OCI-M1 (cell line): ENCODE measurements at regions not wholly inside any gene's neighbourhood (a gene's known extent, or its start where the extent isn't known, plus 50 kb on each side); places are given as distances from the start of the nearest gene placed in this dataset.
"Not testable (repeated sequence)": the region's sequence is repeated elsewhere in the genome, so short reads cannot be mapped to it uniquely, and the experiment has no call there.

Experiments used
- DNase-seq: peaks from one replicate; lab custom pipeline; 2025; lab: John Stamatoyannopoulos, UW

DNA sequence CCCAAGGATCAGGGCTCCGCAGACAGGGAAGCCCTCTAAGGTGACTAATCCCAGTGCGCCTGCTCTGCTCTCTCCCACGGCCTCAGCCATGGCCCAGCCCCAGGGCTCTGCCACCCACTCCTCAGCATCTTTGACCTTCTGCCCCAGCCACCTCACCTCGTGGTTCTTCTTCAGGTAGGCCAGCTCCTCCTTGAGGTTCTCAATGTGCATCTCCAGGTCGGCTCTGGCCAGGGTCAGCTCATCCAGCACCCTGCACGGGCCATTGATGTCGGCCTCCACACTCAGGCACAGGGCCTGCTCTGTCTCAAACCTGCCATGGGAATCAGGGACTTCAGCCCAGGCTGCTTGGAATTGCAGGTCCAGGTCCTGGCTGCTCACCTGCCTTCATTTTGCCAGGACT lies 128.4 kb downstream of the TNFRSF13B start:
- DNase-seq: not testable (repeated sequence)

GRCh38 chr17:16842346-16842745 lies 129.6 kb downstream of the TNFRSF13B start:
- not testable (repeated sequence) for DNase-seq

GRCh38 chr17:16841896-16842295 lies 130.0 kb downstream of the TNFRSF13B start:
- not testable (repeated sequence) for DNase-seq

GRCh38 chr17:16840219-16840618 lies 131.7 kb downstream of the TNFRSF13B start:
- not testable (repeated sequence) for DNase-seq

GRCh38 chr17:16839242-16840175 lies 132.4 kb downstream of the TNFRSF13B start:
- DNase-seq: not testable (repeated sequence)

GRCh38 chr17:16838795-16839194 lies 133.1 kb downstream of the TNFRSF13B start:
- not testable (repeated sequence) for DNase-seq

DNA sequence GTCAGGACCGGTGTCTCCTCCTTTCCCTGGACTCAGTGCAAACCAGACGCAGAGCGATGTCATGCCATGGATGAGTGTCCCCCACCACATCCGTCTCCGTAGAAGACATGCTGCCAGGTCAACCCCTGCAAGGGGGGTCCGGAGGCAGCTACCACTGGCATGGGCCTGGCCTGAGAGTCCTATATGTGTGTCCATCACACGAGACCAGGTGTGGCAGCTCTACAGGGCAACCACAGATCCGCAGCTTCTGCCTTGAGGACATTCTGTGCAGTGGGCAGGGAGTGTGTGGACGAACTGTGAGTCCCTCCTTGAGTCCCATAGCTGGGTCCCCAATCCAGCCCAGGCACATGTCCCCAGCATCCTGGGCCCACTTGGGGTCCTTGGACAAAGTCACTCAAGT lies 133.6 kb downstream of the TNFRSF13B start:
- DNase-seq: not testable (repeated sequence)

DNA sequence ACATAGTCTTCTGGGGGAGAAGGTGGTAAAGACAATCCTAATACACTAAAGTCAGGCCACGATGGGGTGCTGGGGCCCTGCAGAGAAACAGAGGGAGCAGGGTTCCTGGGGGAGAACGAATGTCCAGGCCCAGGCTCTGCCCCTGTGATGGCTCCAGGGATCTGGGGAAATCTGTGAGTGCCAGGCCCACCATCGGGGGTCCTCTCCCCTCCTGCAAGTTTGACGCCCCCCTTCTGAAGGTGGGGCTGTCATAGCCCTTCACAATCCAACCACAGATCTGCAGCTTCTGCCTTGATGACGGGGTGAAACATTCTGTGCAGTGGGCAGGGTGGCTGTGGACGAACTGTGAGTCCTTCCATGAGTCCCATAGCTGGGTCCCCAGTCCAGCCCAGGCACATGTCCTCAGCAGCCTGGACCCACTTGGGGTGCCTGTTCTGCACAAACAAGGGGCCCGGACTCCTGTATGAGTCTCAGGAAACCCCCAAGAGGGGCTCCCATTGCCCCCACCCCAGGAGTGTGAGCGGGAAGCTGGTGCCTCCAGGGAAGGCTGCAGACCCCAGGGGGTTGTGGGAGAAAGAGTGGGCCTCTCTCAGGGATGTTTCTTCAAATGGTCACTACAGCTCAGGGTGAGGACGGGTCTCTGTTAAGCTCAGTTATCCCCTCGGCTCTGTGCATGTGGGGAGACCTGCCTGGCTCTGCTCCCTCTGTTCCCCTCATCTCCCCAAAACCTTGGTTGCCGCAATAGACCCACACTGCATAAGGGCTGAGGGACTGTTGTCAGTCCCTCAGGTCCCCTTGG lies 134.3 kb downstream of the TNFRSF13B start:
- not testable (repeated sequence) for DNase-seq

DNA sequence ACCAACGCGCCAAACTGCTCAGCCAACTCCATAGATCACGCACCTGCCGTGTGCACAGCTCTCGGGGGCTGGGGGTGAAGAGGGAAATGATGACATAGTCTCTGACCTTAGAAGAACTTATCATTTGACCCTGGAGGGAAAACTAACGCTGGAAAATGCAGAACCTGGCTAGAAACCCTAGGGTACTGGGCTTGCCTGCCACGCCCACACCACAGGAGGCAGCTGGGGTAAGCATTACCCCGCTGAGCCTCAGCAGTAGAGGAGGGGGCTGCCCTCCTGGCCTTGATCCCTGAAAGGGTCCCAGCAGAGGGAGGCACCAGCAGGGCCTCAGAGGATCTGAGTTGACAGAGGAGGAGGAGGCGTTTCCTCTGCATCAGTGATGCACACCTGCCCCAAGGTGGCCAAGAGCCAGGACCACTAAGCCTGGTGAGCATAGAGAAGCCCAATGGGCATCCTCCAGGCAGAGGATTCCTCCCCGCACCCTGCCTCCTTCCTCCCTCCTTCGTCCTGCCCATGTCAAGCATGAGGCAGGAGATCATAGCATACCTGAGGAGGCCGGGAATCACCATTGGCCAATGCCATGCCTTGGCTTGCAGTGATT lies 135.5 kb downstream of the TNFRSF13B start:
- not testable (repeated sequence) for DNase-seq

- DNase-seq: not testable (repeated sequence)
These were observed 138.4 kb downstream of the TNFRSF13B start for GRCh38 chr17:16833517-16833916.

DNA sequence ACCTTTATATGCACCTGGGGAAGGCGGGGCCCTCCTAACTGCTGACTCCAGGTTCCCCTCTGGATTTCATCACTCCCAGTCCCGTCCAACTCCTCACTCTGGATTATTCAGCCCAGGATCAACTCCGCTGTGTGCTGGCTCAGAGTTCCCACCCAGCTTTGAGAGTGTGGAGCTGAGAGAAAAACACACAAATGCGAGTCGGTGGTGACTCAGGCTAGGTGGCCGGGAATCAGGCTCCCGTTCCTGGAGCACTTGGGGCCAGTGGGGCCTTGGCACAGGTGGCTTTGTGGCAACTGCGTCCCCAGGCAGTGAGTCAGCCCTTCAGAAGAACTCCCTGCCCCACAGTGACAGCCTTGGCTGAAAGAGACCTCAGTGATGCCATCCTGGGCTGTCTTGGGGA lies 139.1 kb downstream of the TNFRSF13B start:
- not testable (repeated sequence) for DNase-seq

DNA sequence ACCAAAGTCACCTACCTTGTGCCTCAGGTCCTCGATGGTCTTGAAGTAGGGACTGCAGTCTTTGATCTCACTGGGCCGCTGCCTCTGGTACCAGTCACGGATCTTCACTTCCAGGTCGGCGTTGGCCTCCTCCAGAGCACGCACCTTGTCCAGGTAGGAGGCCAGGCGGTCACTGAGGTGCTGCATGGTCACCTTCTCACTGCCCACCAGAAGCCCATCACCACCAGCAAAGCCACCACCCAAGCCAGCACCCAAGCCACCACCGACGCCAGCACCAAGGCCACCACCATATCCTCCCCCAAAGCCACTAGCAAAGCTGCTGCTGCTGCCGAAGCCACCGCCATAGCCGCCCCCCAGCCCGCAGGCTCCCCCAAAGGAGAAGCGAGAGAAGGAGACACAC lies 139.7 kb downstream of the TNFRSF13B start:
- DNase-seq: not testable (repeated sequence)

DNA sequence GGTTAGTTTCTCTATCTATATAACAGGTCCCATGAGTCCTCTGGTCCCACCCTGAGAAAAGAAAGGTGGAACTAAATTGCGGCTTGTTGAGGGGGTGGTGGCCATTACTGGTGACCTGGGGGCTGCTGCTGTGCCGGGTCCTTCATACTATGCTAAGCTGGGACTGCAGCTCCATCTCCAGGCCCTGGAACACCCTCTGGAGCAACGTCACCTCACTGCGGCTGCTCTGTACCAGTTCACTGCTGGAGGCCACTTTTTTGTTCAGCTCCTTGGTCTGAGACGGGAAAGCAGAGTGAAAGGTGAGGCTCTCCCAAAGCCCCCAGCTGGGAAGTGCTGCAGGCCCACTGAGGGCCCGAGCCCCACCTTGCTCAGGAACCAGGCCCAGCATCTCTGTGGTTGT lies 140.7 kb downstream of the CCDC144A start:
- not testable (repeated sequence) for DNase-seq

DNA sequence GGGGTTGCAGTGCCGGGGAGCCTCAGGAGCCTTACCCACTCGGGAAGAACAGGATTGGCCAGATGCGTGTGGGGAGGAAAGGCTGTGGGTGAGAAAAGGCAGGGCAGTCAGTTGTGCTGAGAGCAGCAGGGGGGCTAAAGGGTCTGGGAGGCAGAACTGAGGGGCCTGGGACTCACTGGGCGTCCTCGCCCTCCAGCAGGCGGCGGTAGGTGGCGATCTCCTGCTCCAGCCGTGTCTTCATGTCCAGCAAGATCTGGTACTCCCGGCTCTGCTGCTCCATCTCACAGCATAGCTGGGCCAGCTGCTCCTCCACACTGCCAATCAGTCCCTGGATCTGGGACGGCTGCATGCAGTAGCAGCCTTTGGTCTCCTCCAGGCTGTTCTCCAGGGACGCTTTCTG lies 140.2 kb downstream of the CCDC144A start:
- DNase-seq: not testable (repeated sequence)
